GM12874 (cell line): ENCODE measurements at regions not wholly inside any gene's neighbourhood (a gene's known extent, or its start where the extent isn't known, plus 50 kb on each side); places are given as distances from the start of the nearest gene placed in this dataset.

ENCODE experiments used
- TF ChIP-seq, protein P1 (sequence below): IDR thresholded peaks from 2 replicates; pipeline ENCODE4 v1.5.1; 2011; ENCODE audit warnings: low read depth, mild to moderate bottlenecking, control low read depth, low read length, moderate library complexity; ENCODE audit not compliant: insufficient read depth

DNA sequence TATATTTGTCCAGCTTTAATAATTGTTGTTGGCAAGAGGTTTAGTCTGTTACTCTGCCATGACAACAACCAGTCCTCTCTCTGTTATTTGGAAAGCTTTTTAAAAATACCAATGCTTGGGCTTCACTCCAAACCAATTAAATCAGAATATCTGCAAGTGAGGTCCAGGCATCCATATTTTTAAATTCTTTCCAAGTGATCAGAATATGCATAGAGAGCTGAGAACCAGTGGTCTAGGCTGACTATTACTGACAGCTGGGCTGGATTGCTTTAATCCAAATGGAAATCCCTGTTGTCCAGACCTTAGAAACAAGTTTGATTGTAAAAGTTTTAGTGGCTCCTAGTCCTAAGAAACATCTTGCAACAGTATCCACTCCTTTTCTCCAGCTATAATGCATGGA, 1059.7 kb upstream of the ACVR2A start:
- TF ChIP-seq, protein P1, sequence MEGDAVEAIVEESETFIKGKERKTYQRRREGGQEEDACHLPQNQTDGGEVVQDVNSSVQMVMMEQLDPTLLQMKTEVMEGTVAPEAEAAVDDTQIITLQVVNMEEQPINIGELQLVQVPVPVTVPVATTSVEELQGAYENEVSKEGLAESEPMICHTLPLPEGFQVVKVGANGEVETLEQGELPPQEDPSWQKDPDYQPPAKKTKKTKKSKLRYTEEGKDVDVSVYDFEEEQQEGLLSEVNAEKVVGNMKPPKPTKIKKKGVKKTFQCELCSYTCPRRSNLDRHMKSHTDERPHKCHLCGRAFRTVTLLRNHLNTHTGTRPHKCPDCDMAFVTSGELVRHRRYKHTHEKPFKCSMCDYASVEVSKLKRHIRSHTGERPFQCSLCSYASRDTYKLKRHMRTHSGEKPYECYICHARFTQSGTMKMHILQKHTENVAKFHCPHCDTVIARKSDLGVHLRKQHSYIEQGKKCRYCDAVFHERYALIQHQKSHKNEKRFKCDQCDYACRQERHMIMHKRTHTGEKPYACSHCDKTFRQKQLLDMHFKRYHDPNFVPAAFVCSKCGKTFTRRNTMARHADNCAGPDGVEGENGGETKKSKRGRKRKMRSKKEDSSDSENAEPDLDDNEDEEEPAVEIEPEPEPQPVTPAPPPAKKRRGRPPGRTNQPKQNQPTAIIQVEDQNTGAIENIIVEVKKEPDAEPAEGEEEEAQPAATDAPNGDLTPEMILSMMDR, result no peak

DNA sequence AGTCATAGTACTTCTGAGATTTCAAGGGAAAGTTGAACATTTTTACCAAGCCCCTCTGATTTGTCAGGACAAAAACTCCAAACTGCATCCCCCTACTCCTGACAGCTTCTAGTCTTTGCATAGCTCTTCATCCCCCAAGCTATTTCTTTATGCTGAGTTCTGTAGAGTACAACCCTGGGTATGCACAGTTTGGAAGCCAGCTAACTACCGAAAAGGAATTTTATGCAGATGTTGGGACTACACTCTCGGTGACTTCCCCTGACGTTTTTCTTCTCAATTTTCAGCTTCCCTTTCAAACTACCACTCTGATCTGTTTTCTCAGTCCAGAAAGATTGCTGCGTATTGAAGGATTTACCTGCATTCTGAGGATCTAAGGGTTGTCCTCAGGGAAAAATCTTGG, 1060.2 kb upstream of the ACVR2A start:
- TF ChIP-seq, protein P1, result no peak

DNA sequence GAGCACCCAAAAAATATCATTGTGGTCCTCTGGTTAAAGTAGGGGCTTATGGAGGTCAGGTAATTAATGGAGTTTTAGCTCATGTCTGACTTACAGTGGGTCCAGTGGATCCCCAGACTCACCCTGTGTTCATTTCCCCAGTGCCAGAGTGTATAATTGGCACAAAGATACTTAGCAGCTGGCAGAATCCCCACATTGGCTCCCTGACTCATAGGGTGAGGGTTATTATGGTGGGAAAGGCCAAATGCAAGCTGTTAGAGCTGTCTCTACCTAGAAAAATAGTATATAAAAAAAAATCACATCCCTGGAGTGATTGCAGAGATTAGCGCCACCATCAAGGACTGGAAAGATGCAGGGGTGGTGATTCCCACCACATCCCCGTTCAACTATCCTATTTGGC, 1067.6 kb upstream of the ACVR2A start:
- TF ChIP-seq, protein P1, result no peak

DNA sequence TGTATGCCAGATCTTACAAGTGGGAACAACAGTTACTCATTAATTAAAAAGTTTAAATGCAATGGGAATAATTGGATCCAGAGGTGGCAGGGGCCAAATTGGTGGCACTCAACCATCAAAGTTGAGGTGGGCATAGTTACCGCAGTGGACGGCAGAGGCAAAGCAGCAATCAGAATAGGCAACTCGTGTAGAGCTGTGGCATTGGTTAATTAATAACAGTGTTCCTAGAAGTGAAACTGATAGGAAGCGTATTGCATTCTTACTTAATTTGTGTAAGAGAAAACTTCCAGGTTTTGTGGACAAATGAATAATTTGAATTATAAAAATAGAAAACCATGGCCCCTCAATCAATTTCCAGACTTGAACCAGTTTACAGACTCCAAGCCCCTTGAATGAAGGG, 1068.2 kb upstream of the ACVR2A start:
- TF ChIP-seq, protein P1, result no peak

DNA sequence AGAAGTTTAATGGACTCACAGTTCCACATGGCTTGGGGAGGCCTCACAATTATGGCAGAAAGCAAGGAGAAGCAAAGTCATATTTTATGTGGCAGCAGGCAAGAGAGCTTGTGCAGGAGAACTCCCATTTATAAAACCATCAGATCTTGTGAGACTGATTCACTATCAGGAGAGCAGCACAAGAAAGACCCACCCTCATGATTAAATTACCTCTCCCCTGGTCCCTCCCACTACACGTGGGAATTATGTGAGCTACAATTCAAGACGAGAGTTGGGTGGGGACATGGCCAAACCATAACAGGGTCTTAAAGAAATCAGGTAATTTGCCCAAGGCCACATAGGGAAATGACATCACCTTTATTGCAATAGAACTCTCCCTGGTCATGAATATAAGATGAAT, 1073.3 kb upstream of the ACVR2A start:
- TF ChIP-seq, protein P1, result no peak

DNA sequence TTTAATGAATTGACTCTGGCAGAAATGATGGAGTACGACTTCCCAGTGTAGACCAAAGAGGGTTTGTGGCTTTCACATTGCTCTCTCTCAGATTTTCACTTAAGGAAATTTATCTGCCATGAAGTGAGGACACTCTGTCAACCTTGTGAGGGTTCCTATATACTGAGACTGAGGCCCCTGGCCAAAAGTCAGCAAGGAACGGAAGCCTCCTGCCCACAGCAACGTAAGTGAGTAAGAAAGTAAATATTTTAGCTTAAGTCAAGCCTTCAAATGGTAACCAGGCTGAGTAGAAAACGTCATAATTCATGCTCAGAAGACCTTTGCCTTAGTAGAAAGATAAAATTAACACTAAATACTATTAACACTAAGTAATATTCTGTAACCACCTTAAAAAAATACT, 1080.5 kb upstream of the ACVR2A start:
- TF ChIP-seq, protein P1, result no peak

DNA sequence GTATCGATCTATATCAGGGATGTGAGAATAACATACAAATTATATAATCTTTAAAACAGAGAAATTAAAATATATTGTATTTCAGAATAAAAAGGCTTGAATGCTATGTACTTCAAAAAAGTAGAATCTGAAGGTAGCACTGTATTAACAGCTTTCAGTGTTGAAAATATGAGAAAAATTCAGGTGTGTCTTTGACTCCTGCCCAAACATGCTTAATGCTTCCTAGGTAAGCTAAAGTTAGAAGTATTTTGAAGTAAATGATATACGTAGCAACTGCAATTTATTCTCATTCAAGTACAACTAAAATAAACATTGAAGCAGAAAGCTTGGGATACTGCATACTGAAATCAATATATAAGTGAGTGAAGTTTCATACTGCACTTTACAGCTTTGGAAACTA, 1082.0 kb upstream of the ACVR2A start:
- TF ChIP-seq, protein P1, result no peak

DNA sequence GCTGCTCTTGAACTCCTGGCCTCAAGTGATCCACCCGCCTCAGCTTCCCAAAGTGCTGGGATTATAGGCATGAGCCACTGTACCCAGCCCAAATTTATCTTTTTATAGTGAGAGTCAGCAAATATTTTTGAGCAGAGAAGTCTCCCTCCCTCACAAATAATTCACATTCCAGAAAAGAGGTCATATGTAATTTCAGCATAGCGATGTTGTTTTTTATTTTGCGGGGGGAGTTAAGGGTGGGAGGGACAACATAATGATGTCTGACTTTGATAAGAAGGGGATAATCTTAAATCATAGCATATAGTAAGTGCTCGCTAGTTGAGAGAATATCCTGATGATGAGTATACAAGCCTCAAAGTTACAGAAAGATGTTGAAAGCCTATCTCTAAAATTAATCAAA, 1090.2 kb upstream of the ACVR2A start:
- TF ChIP-seq, protein P1, result no peak
